HG02870 (cell line): ENCODE measurements at regions not wholly inside any gene's neighbourhood (a gene's known extent, or its start where the extent isn't known, plus 50 kb on each side); places are given as distances from the start of the nearest gene placed in this dataset.
"Not testable (repeated sequence)": the region's sequence is repeated elsewhere in the genome, so short reads cannot be mapped to it uniquely, and the experiment has no call there.

Experiments used
- ATAC-seq: cut with Tn5 transposase; IDR thresholded peaks from one replicate; pipeline ENCODE4 v1.9.1; 2021; ENCODE audit warnings: mild to moderate bottlenecking, moderate library complexity; ENCODE audit not compliant: unreplicated experiment

GRCh38 chr15:96638793-96639192 is 308.3 kb downstream of the NR2F2 start:
- ATAC-seq: no peak

DNA sequence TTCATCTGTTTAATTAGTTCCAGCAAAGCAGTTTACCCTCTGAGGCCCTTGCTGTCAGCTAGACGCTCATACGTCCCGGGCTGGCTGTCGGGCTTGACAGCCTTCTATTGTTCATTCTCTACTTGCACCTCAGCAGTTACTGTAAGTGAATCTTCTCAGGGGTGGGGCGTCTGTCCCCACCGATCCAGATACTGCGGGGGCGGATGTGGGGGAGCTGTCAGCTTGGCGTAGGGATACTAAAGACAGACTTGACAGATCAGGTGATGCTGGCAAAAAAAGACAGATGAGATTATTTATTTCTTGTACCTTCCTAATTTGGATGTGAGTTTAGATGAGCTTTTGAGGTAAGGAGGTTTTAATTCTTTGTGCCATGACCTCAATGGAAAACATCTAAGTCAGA is 315.3 kb downstream of the NR2F2 start:
- no peak for ATAC-seq

- no peak for ATAC-seq
These were observed 318.4 kb downstream of the NR2F2 start for GRCh38 chr15:96648866-96649265.

GRCh38 chr15:96657096-96657495 is 326.6 kb downstream of the NR2F2 start:
- ATAC-seq: no peak

DNA sequence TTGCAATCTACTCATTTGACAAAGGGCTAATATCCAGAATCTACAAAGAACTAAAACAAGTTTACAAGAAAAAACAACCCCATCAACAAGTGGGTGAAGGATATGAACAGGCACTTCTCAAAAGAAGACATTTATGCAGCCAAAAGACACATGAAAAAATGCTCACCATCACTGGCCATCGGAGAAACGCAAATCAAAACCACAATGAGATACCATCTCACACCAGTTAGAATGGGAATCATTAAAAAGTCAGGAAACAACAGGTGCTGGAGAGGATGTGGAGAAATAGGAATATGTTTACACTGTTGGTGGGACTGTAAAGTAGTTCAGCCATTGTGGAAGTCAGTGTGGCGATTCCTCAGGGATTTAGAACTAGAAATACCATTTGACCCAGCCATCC is 336.5 kb downstream of the NR2F2 start:
- ATAC-seq: not testable (repeated sequence)

- no peak for ATAC-seq
These were observed 339.9 kb downstream of the NR2F2 start for GRCh38 chr15:96670389-96670788.

- no peak for ATAC-seq
These were observed 342.1 kb downstream of the NR2F2 start for GRCh38 chr15:96672629-96673028.

DNA sequence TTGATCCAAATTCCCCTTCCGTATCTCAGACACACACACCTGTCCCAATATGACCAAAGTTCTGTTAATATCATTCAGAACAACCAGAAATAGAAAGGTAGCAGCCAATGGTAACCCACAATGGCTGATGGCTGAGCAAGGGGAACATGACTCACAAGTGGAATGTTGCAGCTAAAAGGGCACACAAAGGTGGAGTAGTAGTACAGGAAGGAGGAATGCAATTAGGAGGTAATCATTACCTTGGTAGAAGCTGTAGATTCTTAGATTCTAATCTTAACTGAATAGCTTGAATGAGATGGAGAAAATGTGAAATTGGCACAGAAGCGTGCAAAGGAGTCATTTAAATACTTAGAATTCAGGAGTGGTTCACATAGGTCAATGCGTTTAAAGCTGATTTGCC is 347.9 kb downstream of the NR2F2 start:
- ATAC-seq: no peak

- no peak for ATAC-seq
These were observed 357.0 kb downstream of the NR2F2 start for GRCh38 chr15:96687388-96688107.

- ATAC-seq: no peak
These were observed 360.2 kb downstream of the NR2F2 start for GRCh38 chr15:96690733-96691132.

DNA sequence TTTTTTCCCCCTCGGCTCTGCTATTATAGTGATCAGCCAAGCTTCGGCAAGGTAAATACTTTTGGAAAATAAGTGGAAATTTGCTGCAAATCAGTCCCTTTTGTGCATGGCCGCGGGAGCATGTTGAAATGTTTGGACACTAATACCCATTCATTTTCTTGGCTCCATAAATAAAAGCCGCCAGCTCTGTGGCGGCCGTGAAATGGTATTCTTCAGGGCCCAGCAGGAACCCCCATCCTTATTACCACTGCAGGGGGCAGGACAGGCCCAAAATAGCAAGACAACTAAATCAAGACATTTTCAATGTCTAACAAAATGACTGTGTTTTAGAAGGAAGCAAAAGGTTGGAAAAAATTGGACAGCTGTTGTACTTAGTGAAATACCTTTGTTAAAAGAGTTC is 362.3 kb downstream of the NR2F2 start:
- no peak for ATAC-seq

DNA sequence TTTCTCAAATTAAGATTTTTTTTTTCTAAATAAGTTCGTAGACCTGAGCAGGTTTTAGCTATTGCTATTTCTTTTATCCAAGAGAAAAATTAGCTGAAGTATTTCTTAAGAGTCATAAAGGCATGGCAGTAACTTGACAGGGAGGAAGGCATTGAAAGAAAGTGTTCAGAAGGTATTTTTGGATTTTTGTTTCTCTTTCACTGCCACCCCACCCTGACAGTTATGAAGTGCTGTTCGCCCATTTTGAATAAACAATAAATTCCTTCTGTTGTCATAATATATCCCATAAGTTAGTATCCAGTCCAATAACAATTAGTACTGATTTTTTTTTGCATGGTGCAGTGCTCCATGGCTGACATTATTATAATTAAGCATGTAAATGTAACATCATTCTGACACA is 363.0 kb downstream of the NR2F2 start:
- ATAC-seq: no peak

- ATAC-seq: no peak
These were observed 363.6 kb downstream of the NR2F2 start for GRCh38 chr15:96693990-96694517.

DNA sequence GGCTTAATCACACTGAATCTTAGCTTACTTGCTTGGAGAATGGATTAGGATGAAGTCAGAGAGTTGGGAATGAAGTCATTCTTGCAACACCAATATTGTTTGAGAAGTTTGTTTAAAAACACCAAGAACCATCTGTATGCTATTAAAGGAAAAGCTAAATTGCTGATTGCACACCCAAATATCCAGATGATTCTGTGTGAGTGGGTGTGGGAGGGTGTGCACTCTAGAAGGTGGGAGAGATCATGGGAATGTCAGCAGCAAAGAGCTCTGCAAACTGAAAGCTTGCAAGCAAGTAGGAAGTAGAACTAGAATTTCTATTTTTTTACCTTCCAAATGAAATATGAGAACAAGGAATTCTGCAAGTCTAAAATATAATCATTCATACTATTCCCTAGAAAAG is 364.9 kb downstream of the NR2F2 start:
- ATAC-seq: no peak

- ATAC-seq: no peak
These were observed 369.4 kb downstream of the NR2F2 start for GRCh38 chr15:96699871-96700401.

- no peak for ATAC-seq
These were observed 370.1 kb downstream of the NR2F2 start for GRCh38 chr15:96700555-96700954.

DNA sequence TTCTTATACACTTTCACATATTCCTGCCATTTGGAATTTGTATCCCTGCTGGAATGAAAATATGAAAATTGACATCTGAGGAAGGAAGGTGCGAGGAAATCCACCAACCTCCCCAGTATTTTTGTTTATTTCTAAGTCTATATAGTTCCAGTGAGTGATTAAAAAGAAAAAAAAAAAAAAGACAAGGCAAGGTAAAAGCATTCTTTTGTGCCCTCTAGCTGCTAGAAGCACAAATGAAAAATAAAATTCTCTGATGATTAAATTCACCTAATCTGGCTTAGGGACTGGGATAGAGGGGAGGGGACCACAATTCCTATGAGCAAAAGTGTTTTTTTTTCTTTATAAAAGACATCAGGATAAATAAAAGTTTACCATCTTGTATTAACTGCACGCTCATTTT is 370.9 kb downstream of the NR2F2 start:
- ATAC-seq: no peak

- ATAC-seq: no peak
These were observed 371.4 kb downstream of the NR2F2 start for GRCh38 chr15:96701877-96702276.

GRCh38 chr15:96702589-96702988 is 372.1 kb downstream of the NR2F2 start:
- no peak for ATAC-seq

GRCh38 chr15:96703091-96703490 is 372.6 kb downstream of the NR2F2 start:
- ATAC-seq: no peak

DNA sequence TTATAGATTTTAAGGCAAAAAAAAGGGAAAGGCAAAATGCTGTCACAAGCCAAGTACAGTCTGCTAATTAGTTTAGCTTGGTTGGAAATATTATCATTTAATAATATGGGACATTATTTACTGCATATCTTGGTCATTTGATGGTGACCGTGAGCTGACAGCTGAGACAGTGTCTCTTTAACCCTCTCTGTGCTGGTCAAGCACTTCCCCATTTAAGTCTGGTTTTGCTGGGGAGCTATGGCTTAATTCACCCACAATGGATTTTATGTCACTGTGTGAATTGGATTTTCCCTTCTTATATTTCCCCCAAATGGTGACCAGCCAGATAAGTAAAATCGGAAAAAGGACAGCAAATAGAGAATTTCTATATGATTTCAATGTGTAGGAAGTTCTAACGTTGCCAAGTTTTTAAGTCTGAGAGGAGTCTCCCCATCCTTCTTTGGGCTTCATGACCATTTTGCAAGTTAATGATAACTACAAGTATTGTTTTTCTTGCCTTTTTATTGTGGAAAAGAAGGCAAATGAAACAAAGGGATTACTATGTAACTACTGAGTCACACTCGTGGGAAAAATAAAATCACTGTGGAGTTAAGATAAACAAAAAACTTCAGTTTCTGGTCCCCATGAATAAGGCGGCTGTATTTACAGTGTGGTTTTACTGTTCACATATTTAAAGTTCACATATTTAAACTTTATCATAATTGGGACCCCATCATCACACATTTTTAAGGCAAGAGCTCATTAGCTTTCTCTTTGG is 373.5 kb downstream of the NR2F2 start:
- ATAC-seq: no peak

DNA sequence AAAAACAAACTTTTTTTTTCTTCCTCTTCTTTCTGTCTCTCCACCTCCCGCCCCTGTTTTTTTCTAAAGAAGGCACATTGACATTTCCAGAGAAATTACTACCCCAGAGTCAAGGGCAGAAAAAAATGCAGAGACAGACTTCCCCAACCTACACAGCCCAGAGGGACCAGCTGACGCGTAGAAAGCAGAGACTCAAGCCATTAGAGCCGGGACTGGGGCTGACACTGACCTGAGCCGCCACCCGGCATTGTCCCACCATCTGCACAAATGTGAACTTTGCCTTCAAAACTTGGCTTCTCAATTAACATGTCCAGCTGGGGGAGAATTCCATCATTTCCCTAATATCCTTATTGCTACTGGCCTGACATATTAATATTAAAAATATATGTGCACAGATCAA is 385.6 kb downstream of the NR2F2 start:
- no peak for ATAC-seq
